WTC11 (cell line): ENCODE measurements at regions not wholly inside any gene's neighbourhood (a gene's known extent, or its start where the extent isn't known, plus 50 kb on each side); places are given as distances from the start of the nearest gene placed in this dataset.

Source experiments
- ATAC-seq: fragments of 200-7000 bp; cut with Tn5 transposase; 2 replicates; pipeline ENCODE4 v1.10.0; 2021; ENCODE audit warnings: mild to moderate bottlenecking, moderate library complexity
- CTCF ChIA-PET: fragments of 300-600 bp; sonication (Branson Sonifier 250); formaldehyde crosslinking; loops from one replicate; lab custom pipeline; 2021; ENCODE audit warnings: antibody characterized with exemption; lab: Charles Lee
- POLR2A ChIA-PET: fragments of 350-600 bp; sonication (Branson Sonifier 250); formaldehyde crosslinking; loops from one replicate; lab custom pipeline; 2021; ENCODE audit warnings: antibody characterized with exemption; lab: Charles Lee
- DNase-seq: peaks from one replicate; pipeline ENCODE4 v3.0.0; 2021; ENCODE audit warnings: low spot score
- H3K27ac Mint-ChIP-seq: 2 replicates; pipeline ENCODE4 v1.8.0; 2021; ENCODE audit warnings: mixed read lengths
- H3K27me3 Mint-ChIP-seq: 2 replicates; pipeline ENCODE4 v1.8.0; 2021; ENCODE audit warnings: low read depth, mild to moderate bottlenecking, moderate library complexity, mixed read lengths
- H3K36me3 Mint-ChIP-seq: 2 replicates; pipeline ENCODE4 v1.8.0; 2021; ENCODE audit warnings: mixed read lengths
- H3K4me1 Mint-ChIP-seq: 2 replicates; pipeline ENCODE4 v1.8.0; 2022; ENCODE audit warnings: mixed read lengths
- H3K4me3 Mint-ChIP-seq: 2 replicates; pipeline ENCODE4 v1.8.0; 2021; ENCODE audit warnings: mild to moderate bottlenecking, moderate library complexity, mixed read lengths
- H3K9me3 Mint-ChIP-seq: 2 replicates; pipeline ENCODE4 v1.8.0; 2021; ENCODE audit warnings: mixed read lengths
- AR ChIP-seq: fragments of 250-450 bp; sonication (Bioruptor Pico); IDR thresholded peaks from 2 replicates; pipeline ENCODE4 v1.9.0; 2021; ENCODE audit warnings: mild to moderate bottlenecking
- CBFB ChIP-seq: sonication (generic); formaldehyde crosslinking; IDR thresholded peaks from 2 replicates; pipeline ENCODE4 v1.8.1; 2022; ENCODE audit warnings: mild to moderate bottlenecking, low read depth, missing genetic modification reagents
- FOXK1 ChIP-seq: sonication (generic); formaldehyde crosslinking; IDR thresholded peaks from 2 replicates; pipeline ENCODE4 v1.8.0; 2022; ENCODE audit warnings: mild to moderate bottlenecking, moderate library complexity, missing genetic modification reagents
- GRHL2 ChIP-seq: fragments of 250-450 bp; sonication (Bioruptor Pico); IDR thresholded peaks from 2 replicates; pipeline ENCODE4 v1.8.0; 2022; ENCODE audit warnings: mild to moderate bottlenecking, moderate library complexity; ENCODE audit not compliant: insufficient replicate concordance, severe bottlenecking
- JAZF1 ChIP-seq: fragments of 250-450 bp; sonication (Bioruptor Pico); IDR thresholded peaks from 2 replicates; pipeline ENCODE4 v1.9.0; 2021; ENCODE audit warnings: moderate library complexity, mild to moderate bottlenecking, inconsistent platforms
- JUN ChIP-seq: sonication (generic); formaldehyde crosslinking; IDR thresholded peaks from 2 replicates; pipeline ENCODE4 v1.8.0; 2023; ENCODE audit warnings: mild to moderate bottlenecking, missing genetic modification reagents
- KAT7 ChIP-seq: sonication (generic); formaldehyde crosslinking; IDR thresholded peaks from 2 replicates; pipeline ENCODE4 v1.8.1; 2023; ENCODE audit warnings: missing genetic modification reagents, mild to moderate bottlenecking, borderline replicate concordance
- MXD4 ChIP-seq: fragments of 250-450 bp; sonication (Bioruptor Pico); IDR thresholded peaks from 2 replicates; pipeline ENCODE4 v1.8.0; 2021; ENCODE audit warnings: mild to moderate bottlenecking, moderate library complexity, borderline replicate concordance
- NFATC4 ChIP-seq: fragments of 250-450 bp; sonication (Bioruptor Pico); IDR thresholded peaks from 2 replicates; pipeline ENCODE4 v1.9.0; 2021; ENCODE audit warnings: mild to moderate bottlenecking
- NFE2L1 ChIP-seq: sonication (generic); formaldehyde crosslinking; IDR thresholded peaks from 2 replicates; pipeline ENCODE4 v1.8.1; 2023; ENCODE audit warnings: missing genetic modification reagents
- NR1H2 ChIP-seq: sonication (generic); formaldehyde crosslinking; IDR thresholded peaks from 2 replicates; pipeline ENCODE4 v1.9.0; 2021; ENCODE audit warnings: mild to moderate bottlenecking, moderate library complexity, missing genetic modification reagents
- PRRX2 ChIP-seq: fragments of 250-450 bp; sonication (Bioruptor Pico); IDR thresholded peaks from 2 replicates; pipeline ENCODE4 v1.8.0; 2021; ENCODE audit warnings: mild to moderate bottlenecking
- SMAD3 ChIP-seq: sonication (generic); formaldehyde crosslinking; IDR thresholded peaks from 2 replicates; pipeline ENCODE4 v1.8.0; 2022; ENCODE audit warnings: missing genetic modification reagents, mild to moderate bottlenecking, borderline replicate concordance
- ZBTB21 ChIP-seq: sonication (generic); formaldehyde crosslinking; IDR thresholded peaks from 2 replicates; pipeline ENCODE4 v1.8.1; 2023; ENCODE audit warnings: mild to moderate bottlenecking, missing genetic modification reagents, borderline replicate concordance
- ZNF232 ChIP-seq: sonication (generic); formaldehyde crosslinking; IDR thresholded peaks from 2 replicates; pipeline ENCODE4 v1.8.0; 2022; ENCODE audit warnings: mild to moderate bottlenecking, missing genetic modification reagents
- ZNF425 ChIP-seq: fragments of 250-450 bp; sonication (Bioruptor Pico); conservative IDR thresholded peaks from 2 replicates; pipeline ENCODE4 v1.9.0; 2021; ENCODE audit warnings: mild to moderate bottlenecking
- TF ChIP-seq, protein P1 (sequence below): fragments of 250-450 bp; sonication (Bioruptor Pico); IDR thresholded peaks from 2 replicates; pipeline ENCODE4 v2.1.2; 2022; ENCODE audit warnings: mild to moderate bottlenecking, moderate library complexity
- TF ChIP-seq, protein P2 (sequence below): sonication (generic); formaldehyde crosslinking; IDR thresholded peaks from 2 replicates; pipeline ENCODE4 v1.8.0; 2023; ENCODE audit warnings: mild to moderate bottlenecking, missing genetic modification reagents
- TF ChIP-seq, protein P3 (sequence below): sonication (generic); formaldehyde crosslinking; conservative IDR thresholded peaks from 2 replicates; pipeline ENCODE4 v1.8.1; 2023; ENCODE audit warnings: mild to moderate bottlenecking, low read depth, missing genetic modification reagents, moderate library complexity
- TF ChIP-seq, protein P4 (sequence below): sonication (generic); formaldehyde crosslinking; IDR thresholded peaks from 2 replicates; pipeline ENCODE4 v1.8.0; 2022; ENCODE audit warnings: mild to moderate bottlenecking, missing genetic modification reagents

DNA sequence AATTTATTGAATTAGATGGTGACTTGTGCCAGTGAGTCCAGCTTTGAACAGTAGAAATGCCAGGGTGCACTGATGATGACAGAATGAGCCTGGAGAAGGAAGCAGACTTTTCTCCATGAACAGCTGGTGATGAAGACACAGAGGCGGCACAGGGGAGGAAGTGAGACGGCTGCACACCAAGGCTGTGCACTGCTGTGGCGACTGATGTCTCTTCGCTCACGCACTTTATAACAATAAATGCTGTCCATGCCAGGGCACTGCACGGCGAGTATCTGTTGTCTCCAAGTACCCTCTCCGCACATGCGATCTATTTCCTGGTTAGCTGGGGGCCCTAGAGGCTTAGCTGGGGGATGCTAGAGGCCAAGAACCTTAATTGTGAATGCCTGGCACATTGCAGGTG is 175.2 kb downstream of the TMEM200C start:
- ATAC-seq: no peak
- TF ChIP-seq MXD4 (CRISPR knock-in tag) (no peak), SMAD3 (CRISPR knock-in tag) (no peak), NFE2L1 (no peak), PRRX2 (CRISPR knock-in tag) (no peak), KAT7 (CRISPR knock-in tag) (no peak), NR1H2 (no peak), ZNF425 (CRISPR knock-in tag) (no peak), ZBTB21 (CRISPR knock-in tag) (no peak), AR (CRISPR knock-in tag) (no peak), FOXK1 (CRISPR knock-in tag) (no peak), ZNF232 (no peak), NFATC4 (no peak), CBFB (CRISPR knock-in tag) (no peak), JUN (CRISPR knock-in tag) (no peak), JAZF1 (no peak), GRHL2 (CRISPR knock-in tag) (no peak)
- TF ChIP-seq, protein P1, sequence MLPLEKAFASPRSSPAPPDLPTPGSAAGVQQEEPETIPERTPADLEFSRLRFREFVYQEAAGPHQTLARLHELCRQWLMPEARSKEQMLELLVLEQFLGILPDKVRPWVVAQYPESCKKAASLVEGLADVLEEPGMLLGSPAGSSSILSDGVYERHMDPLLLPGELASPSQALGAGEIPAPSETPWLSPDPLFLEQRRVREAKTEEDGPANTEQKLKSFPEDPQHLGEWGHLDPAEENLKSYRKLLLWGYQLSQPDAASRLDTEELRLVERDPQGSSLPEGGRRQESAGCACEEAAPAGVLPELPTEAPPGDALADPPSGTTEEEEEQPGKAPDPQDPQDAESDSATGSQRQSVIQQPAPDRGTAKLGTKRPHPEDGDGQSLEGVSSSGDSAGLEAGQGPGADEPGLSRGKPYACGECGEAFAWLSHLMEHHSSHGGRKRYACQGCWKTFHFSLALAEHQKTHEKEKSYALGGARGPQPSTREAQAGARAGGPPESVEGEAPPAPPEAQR (CRISPR knock-in tag): no peak
- TF ChIP-seq, protein P2, sequence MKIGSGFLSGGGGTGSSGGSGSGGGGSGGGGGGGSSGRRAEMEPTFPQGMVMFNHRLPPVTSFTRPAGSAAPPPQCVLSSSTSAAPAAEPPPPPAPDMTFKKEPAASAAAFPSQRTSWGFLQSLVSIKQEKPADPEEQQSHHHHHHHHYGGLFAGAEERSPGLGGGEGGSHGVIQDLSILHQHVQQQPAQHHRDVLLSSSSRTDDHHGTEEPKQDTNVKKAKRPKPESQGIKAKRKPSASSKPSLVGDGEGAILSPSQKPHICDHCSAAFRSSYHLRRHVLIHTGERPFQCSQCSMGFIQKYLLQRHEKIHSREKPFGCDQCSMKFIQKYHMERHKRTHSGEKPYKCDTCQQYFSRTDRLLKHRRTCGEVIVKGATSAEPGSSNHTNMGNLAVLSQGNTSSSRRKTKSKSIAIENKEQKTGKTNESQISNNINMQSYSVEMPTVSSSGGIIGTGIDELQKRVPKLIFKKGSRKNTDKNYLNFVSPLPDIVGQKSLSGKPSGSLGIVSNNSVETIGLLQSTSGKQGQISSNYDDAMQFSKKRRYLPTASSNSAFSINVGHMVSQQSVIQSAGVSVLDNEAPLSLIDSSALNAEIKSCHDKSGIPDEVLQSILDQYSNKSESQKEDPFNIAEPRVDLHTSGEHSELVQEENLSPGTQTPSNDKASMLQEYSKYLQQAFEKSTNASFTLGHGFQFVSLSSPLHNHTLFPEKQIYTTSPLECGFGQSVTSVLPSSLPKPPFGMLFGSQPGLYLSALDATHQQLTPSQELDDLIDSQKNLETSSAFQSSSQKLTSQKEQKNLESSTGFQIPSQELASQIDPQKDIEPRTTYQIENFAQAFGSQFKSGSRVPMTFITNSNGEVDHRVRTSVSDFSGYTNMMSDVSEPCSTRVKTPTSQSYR (CRISPR knock-in tag): no peak
- TF ChIP-seq, protein P3, sequence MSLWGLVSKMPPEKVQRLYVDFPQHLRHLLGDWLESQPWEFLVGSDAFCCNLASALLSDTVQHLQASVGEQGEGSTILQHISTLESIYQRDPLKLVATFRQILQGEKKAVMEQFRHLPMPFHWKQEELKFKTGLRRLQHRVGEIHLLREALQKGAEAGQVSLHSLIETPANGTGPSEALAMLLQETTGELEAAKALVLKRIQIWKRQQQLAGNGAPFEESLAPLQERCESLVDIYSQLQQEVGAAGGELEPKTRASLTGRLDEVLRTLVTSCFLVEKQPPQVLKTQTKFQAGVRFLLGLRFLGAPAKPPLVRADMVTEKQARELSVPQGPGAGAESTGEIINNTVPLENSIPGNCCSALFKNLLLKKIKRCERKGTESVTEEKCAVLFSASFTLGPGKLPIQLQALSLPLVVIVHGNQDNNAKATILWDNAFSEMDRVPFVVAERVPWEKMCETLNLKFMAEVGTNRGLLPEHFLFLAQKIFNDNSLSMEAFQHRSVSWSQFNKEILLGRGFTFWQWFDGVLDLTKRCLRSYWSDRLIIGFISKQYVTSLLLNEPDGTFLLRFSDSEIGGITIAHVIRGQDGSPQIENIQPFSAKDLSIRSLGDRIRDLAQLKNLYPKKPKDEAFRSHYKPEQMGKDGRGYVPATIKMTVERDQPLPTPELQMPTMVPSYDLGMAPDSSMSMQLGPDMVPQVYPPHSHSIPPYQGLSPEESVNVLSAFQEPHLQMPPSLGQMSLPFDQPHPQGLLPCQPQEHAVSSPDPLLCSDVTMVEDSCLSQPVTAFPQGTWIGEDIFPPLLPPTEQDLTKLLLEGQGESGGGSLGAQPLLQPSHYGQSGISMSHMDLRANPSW (CRISPR knock-in tag): no peak
- TF ChIP-seq, protein P4, sequence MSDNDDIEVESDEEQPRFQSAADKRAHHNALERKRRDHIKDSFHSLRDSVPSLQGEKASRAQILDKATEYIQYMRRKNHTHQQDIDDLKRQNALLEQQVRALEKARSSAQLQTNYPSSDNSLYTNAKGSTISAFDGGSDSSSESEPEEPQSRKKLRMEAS (CRISPR knock-in tag): no peak
- TF ChIP-seq, all 79 proteins: peak for 0
- no peak overlapping the region for H3K4me3 Mint-ChIP-seq
- H3K4me1 Mint-ChIP-seq: no peaks in the 10 kb centered on the region
- no peak for DNase-seq
- no peaks in the 10 kb centered on the region for H3K9me3 Mint-ChIP-seq
- H3K36me3 Mint-ChIP-seq: no peaks in the 10 kb centered on the region
- H3K27me3 Mint-ChIP-seq: no peaks in the 10 kb centered on the region; the same call in none of the 2 replicates
- no peak overlapping the region for H3K27ac Mint-ChIP-seq
- ChIA-PET CTCF (no interaction called here), POLR2A (no interaction called here)
